CD4-positive, alpha-beta memory T cell (primary cell): ENCODE measurements at regions not wholly inside any gene's neighbourhood (a gene's known extent, or its start where the extent isn't known, plus 50 kb on each side); places are given as distances from the start of the nearest gene placed in this dataset.

Source experiments
- CTCF ChIA-PET: fragments of 350-600 bp; sonication (Branson Sonifier 250); formaldehyde crosslinking; loops from one replicate; lab custom pipeline; 2021; ENCODE audit warnings: inconsistent platforms; ENCODE audit not compliant: partially characterized antibody; lab: Charles Lee
- POLR2A ChIA-PET: fragments of 350-600 bp; sonication (Branson Sonifier 250); formaldehyde crosslinking; loops from one replicate; lab custom pipeline; 2021; ENCODE audit not compliant: partially characterized antibody; lab: Charles Lee
- DNase-seq, 5 donors: peaks; one replicate each; pipeline versions ENCODE4 v3.0.0 to v3.0.0-alpha.2; 2020 to 2022; ENCODE audit warnings: mixed read lengths in 1 of 5
- H3K27ac ChIP-seq: one replicate; pipeline ENCODE4 v1.7.0; 2013; ENCODE audit warnings: low read depth, low read length
- H3K27me3 ChIP-seq: 2 replicates; pipeline ENCODE4 v1.7.0; 2013; ENCODE audit warnings: mild to moderate bottlenecking, low read length, moderate library complexity; ENCODE audit not compliant: insufficient read depth
- H3K36me3 ChIP-seq: 2 replicates; pipeline ENCODE4 v1.7.0; 2013; ENCODE audit warnings: mild to moderate bottlenecking, low read length, moderate library complexity; ENCODE audit not compliant: insufficient read depth
- H3K4me1 ChIP-seq: 2 replicates; pipeline ENCODE4 v1.7.0; 2013; ENCODE audit warnings: mild to moderate bottlenecking, low read length, moderate library complexity; ENCODE audit not compliant: insufficient read depth
- H3K4me3 ChIP-seq, 2 donors: one replicate each; pipeline ENCODE4 v1.7.0; 2013; ENCODE audit warnings: low read length in 2 of 2, mild to moderate bottlenecking in 1 of 2
- H3K9me3 ChIP-seq, 2 donors: one replicate each; pipeline ENCODE4 v1.7.0; 2013; ENCODE audit warnings: low read length in 2 of 2, control low read depth in 1 of 2; ENCODE audit not compliant: control insufficient read depth in 1 of 2
- H3K27ac Mint-ChIP-seq, 7 donors: one replicate each; pipeline ENCODE4 v1.8.0; 2020 to 2021; ENCODE audit warnings: mixed read lengths in 7 of 7, mild to moderate bottlenecking in 6 of 7, inconsistent platforms in 3 of 7, moderate library complexity in 3 of 7
- H3K27me3 Mint-ChIP-seq, 2 donors: one replicate each; pipeline ENCODE4 v1.8.0; 2020 to 2021; ENCODE audit warnings: mixed read lengths in 2 of 2
- H3K36me3 Mint-ChIP-seq, 2 donors: one replicate each; pipeline ENCODE4 v1.8.0; 2020 to 2021; ENCODE audit warnings: mixed read lengths in 2 of 2, inconsistent platforms in 1 of 2, mild to moderate bottlenecking in 1 of 2
- H3K4me1 Mint-ChIP-seq, 4 donors: one replicate each; pipeline ENCODE4 v1.8.0; 2020 to 2021; ENCODE audit warnings: mixed read lengths in 4 of 4, mild to moderate bottlenecking in 1 of 4
- H3K4me3 Mint-ChIP-seq, 8 donors: one replicate each; pipeline ENCODE4 v1.8.0; 2020 to 2021; ENCODE audit warnings: mixed read lengths in 8 of 8, mild to moderate bottlenecking in 7 of 8, moderate library complexity in 6 of 8, inconsistent platforms in 3 of 8
- H3K9me3 Mint-ChIP-seq, 8 donors: one replicate each; pipeline ENCODE4 v1.8.0; 2020 to 2021; ENCODE audit warnings: mixed read lengths in 8 of 8, mild to moderate bottlenecking in 5 of 8, inconsistent platforms in 3 of 8, moderate library complexity in 1 of 8
- intact Hi-C: fragments of 100-400 bp; cut with micrococcal nuclease; formaldehyde crosslinking; loops from one replicate; pipeline ENCODE4 v1.15.1; 2023

- H3K4me1 ChIP-seq, result no peaks in the 10 kb centered on the region
- DNase-seq, result no peak
These were observed 273.4 kb downstream of the BRD1 start for GRCh38 chr22:49554296-49554625.

DNA sequence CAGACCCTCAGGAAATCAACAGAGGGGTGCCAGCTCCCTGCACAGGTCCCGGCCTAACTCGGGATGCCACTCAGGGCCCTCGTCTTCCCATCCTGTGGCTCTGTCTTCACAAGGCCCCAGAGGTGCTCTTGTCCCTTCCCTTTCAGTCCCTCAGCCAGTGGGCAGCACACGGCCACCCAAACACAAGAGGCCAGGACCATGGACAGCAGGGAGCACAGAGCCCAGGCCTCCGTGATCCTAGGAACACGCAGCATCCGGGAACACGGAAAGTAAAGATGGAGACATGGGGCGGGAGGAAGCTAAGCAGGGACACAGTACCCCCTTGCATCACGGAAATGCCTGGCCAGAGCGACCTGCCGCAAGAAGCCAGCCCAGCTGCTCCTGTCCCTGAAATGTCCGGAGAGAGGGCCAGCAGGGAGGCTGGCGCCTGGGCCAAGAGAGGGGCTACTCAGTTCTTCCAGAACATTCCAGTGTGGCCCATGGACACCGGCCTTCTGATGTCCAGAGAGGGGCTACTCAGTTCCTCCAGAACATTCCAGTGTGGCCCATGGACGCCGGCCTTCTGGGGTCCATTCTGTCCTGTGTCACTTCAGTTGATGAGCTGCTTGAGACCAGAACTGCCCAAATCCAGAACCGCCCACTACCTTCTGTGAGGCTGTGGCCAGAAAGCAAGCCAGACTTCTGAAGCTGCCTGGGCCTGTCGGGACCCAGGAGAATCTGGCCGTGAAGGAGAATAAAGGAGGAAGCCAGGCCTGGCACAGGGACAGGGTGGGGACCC lies 274.0 kb downstream of the BRD1 start:
- H3K4me3 Mint-ChIP-seq, result no peak overlapping the region
- no peaks in the 10 kb centered on the region for H3K27me3 Mint-ChIP-seq
- Histone ChIP-seq H3K4me3 (no peak overlapping the region), H3K27ac (no peak overlapping the region), H3K9me3 (peaks cover 0 to 5% of the 10 kb centered on the region in 2 donors), H3K4me1 (no peaks in the 10 kb centered on the region), H3K36me3 (no peaks in the 10 kb centered on the region), H3K27me3 (no peaks in the 10 kb centered on the region)
- no peak for DNase-seq
- intact Hi-C loops, result no loop called here
- CTCF ChIA-PET, result no interaction called here
- peaks cover 8 to 9% of the 10 kb centered on the region in 2 donors for H3K36me3 Mint-ChIP-seq
- no peak overlapping the region for H3K27ac Mint-ChIP-seq
- peaks cover 1 to 26% (median 7%) of the 10 kb centered on the region in 8 donors for H3K9me3 Mint-ChIP-seq
- H3K4me1 Mint-ChIP-seq, result peaks cover 0 to 5% (median under 1%) of the 10 kb centered on the region in 4 donors
- POLR2A ChIA-PET, result no interaction called here

More at GRCh38 chr22:49554296-49554625, 273.4 kb downstream of the BRD1 start:
- ChIA-PET CTCF (no interaction called here), POLR2A (no interaction called here)
- peaks cover 0 to 5% of the 10 kb centered on the region in 2 donors for H3K9me3 ChIP-seq
- H3K4me3 ChIP-seq, result no peak overlapping the region
- intact Hi-C loops, result no loop called here
- peaks cover 3 to 28% (median 7%) of the 10 kb centered on the region in 8 donors for H3K9me3 Mint-ChIP-seq
- no peaks in the 10 kb centered on the region for H3K27me3 ChIP-seq
- H3K27ac Mint-ChIP-seq, result no peak overlapping the region
- no peaks in the 10 kb centered on the region for H3K36me3 ChIP-seq
- peaks cover 0 to 5% (median under 1%) of the 10 kb centered on the region in 4 donors for H3K4me1 Mint-ChIP-seq
- H3K27ac ChIP-seq, result no peak overlapping the region
- H3K4me3 Mint-ChIP-seq, result no peak overlapping the region
- H3K27me3 Mint-ChIP-seq, result no peaks in the 10 kb centered on the region
- peaks cover 8 to 9% of the 10 kb centered on the region in 2 donors for H3K36me3 Mint-ChIP-seq

GRCh38 chr22:49553076-49553475 lies 274.6 kb downstream of the BRD1 start:
- peaks cover 8 to 9% of the 10 kb centered on the region in 2 donors for H3K36me3 Mint-ChIP-seq
- Histone ChIP-seq H3K27me3 (no peaks in the 10 kb centered on the region), H3K4me3 (no peak overlapping the region), H3K9me3 (peaks cover 0 to 5% of the 10 kb centered on the region in 2 donors), H3K36me3 (no peaks in the 10 kb centered on the region), H3K4me1 (no peaks in the 10 kb centered on the region), H3K27ac (no peak overlapping the region)
- H3K4me3 Mint-ChIP-seq, result no peak overlapping the region
- peaks cover 0 to 5% (median under 1%) of the 10 kb centered on the region in 4 donors for H3K4me1 Mint-ChIP-seq
- ChIA-PET POLR2A (no interaction called here), CTCF (no interaction called here)
- no peak for DNase-seq
- no peaks in the 10 kb centered on the region for H3K27me3 Mint-ChIP-seq
- peaks cover 0 to 21% (median 5%) of the 10 kb centered on the region in 8 donors for H3K9me3 Mint-ChIP-seq
- H3K27ac Mint-ChIP-seq, result no peak overlapping the region
- intact Hi-C loops, result no loop called here

GRCh38 chr22:49551897-49552614 lies 275.6 kb downstream of the BRD1 start:
- no peak overlapping the region for H3K4me3 Mint-ChIP-seq
- no peaks in the 10 kb centered on the region for H3K27me3 Mint-ChIP-seq
- Histone ChIP-seq H3K27me3 (no peaks in the 10 kb centered on the region), H3K36me3 (no peaks in the 10 kb centered on the region), H3K4me3 (no peak overlapping the region), H3K9me3 (peaks cover 0 to 5% of the 10 kb centered on the region in 2 donors), H3K27ac (no peak overlapping the region), H3K4me1 (no peaks in the 10 kb centered on the region)
- peaks cover 0 to 5% (median under 1%) of the 10 kb centered on the region in 4 donors for H3K4me1 Mint-ChIP-seq
- H3K36me3 Mint-ChIP-seq, result peaks cover 5 to 8% of the 10 kb centered on the region in 2 donors
- CTCF ChIA-PET, result no interaction called here
- POLR2A ChIA-PET, result no interaction called here
- peaks cover 0 to 18% (median 3%) of the 10 kb centered on the region in 8 donors for H3K9me3 Mint-ChIP-seq
- DNase-seq, result no peak
- intact Hi-C loops, result no loop called here
- no peak overlapping the region for H3K27ac Mint-ChIP-seq

DNA sequence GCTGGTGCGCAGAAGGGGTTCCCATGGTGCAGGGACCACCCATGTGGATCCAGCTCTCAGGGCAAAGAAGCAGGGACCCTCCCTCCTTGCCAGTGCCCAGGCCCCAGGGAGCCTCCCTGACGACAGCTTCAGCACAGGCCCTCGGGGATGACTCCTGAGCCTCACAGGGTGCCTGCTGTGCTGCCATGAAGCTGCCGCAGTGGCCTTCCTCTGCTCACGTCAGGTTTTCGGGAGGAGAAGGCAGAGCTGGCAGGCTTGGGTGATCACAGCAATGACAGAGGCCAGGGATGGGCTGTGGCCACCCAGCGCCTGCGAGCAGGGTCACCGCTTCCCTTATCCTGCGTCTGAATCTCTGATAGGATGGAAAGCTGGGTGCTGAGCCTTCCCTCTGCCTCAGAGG lies 276.2 kb downstream of the BRD1 start:
- Histone ChIP-seq H3K9me3 (peaks cover 0 to 5% of the 10 kb centered on the region in 2 donors), H3K36me3 (no peaks in the 10 kb centered on the region), H3K4me3 (no peak overlapping the region), H3K27me3 (no peaks in the 10 kb centered on the region), H3K27ac (no peak overlapping the region), H3K4me1 (no peaks in the 10 kb centered on the region)
- Mint-ChIP-seq H3K36me3 (peaks cover 0 to 5% of the 10 kb centered on the region in 2 donors), H3K4me3 (no peak overlapping the region), H3K27me3 (no peaks in the 10 kb centered on the region), H3K4me1 (peaks cover 0 to 5% (median under 1%) of the 10 kb centered on the region in 4 donors), H3K27ac (no peak overlapping the region), H3K9me3 (peaks cover 0 to 14% (median 3%) of the 10 kb centered on the region in 8 donors)
- intact Hi-C loops, result no loop called here
- DNase-seq, result no peak
- ChIA-PET POLR2A (no interaction called here), CTCF (no interaction called here)

GRCh38 chr22:49550766-49551362 lies 276.8 kb downstream of the BRD1 start:
- no peak overlapping the region for H3K4me3 Mint-ChIP-seq
- Histone ChIP-seq H3K27me3 (no peaks in the 10 kb centered on the region), H3K27ac (no peak overlapping the region), H3K9me3 (peaks cover 0 to 5% of the 10 kb centered on the region in 2 donors), H3K4me1 (no peaks in the 10 kb centered on the region), H3K36me3 (no peaks in the 10 kb centered on the region), H3K4me3 (no peak overlapping the region)
- H3K36me3 Mint-ChIP-seq, result peaks cover 0 to 5% of the 10 kb centered on the region in 2 donors
- ChIA-PET POLR2A (no interaction called here), CTCF (no interaction called here)
- H3K4me1 Mint-ChIP-seq, result peaks cover 0 to 5% (median under 1%) of the 10 kb centered on the region in 4 donors
- DNase-seq, result no peak
- no peak overlapping the region for H3K27ac Mint-ChIP-seq
- H3K9me3 Mint-ChIP-seq, result peaks cover 0 to 14% (median 3%) of the 10 kb centered on the region in 8 donors
- intact Hi-C loops, result no loop called here
- no peaks in the 10 kb centered on the region for H3K27me3 Mint-ChIP-seq

GRCh38 chr22:49550141-49550430 lies 277.6 kb downstream of the BRD1 start:
- Mint-ChIP-seq H3K27me3 (no peaks in the 10 kb centered on the region), H3K36me3 (peaks cover 0 to 5% of the 10 kb centered on the region in 2 donors), H3K27ac (no peak overlapping the region), H3K4me1 (peaks cover 0 to 5% (median under 1%) of the 10 kb centered on the region in 4 donors), H3K9me3 (peaks cover 0 to 14% (median 3%) of the 10 kb centered on the region in 8 donors), H3K4me3 (no peak overlapping the region)
- ChIA-PET CTCF (no interaction called here), POLR2A (no interaction called here)
- H3K27me3 ChIP-seq, result no peaks in the 10 kb centered on the region
- no peak overlapping the region for H3K4me3 ChIP-seq
- peaks cover 0 to 5% of the 10 kb centered on the region in 2 donors for H3K9me3 ChIP-seq
- no peaks in the 10 kb centered on the region for H3K4me1 ChIP-seq
- intact Hi-C loops, result no loop called here
- DNase-seq, result no peak
- H3K36me3 ChIP-seq, result no peaks in the 10 kb centered on the region
- no peak overlapping the region for H3K27ac ChIP-seq
